ENCODE measurements at regions not wholly inside any gene's neighbourhood (a gene's known extent, or its start where the extent isn't known, plus 50 kb on each side); places are given as distances from the start of the nearest gene placed in this dataset.
"Not testable (repeated sequence)": the region's sequence is repeated elsewhere in the genome, so short reads cannot be mapped to it uniquely, and the experiment has no call there.

GRCh38 chr3:78313332-78313731 is 1273.4 kb downstream of the ROBO2 start:
- no peak for DNase-seq

- DNase-seq = no peak
These were observed 1274.4 kb downstream of the ROBO2 start for GRCh38 chr3:78314327-78314726.

DNA sequence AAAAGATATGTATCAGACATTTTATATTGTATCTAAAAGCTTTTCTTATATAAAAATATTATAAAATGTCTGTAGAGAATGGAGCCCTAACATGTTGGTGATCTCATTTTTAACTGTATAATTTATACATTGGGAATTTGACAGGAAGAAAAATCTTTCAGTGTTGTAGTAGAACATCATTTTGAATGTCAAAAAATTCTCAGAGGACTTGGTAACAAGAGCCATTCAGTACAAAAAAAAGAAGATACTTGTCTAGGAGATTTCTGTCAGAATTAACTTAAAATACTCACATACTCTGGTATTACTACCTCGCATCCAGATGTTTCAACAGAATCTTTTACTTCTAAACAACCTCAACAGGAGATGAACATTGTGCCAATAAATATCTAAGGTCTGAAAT is 1277.9 kb downstream of the ROBO2 start:
- no peak for DNase-seq

DNA sequence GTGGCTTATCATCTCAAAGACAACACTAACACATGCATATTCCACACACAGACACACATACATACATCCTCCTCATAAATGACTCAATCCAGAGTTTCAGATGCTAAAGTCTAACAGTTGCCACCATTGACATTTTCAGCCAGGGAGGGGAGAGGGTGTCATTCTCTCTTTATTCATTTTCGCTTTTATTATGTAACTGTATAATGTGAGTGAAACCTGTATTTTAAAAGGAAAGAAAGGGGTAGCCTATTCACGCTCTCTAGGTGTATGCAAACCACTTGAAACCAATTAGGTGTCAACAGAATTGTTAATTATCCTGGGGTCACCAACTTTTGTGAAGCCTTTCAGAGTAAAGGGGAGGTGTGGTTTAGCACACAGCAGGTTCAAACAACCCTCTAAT is 1282.9 kb downstream of the ROBO2 start:
- no peak for DNase-seq

GRCh38 chr3:78337801-78338211 is 1297.9 kb downstream of the ROBO2 start:
- no peak for DNase-seq

GRCh38 chr3:78338405-78338804 is 1298.5 kb downstream of the ROBO2 start:
- DNase-seq = no peak

GRCh38 chr3:78343221-78343620 is 1303.3 kb downstream of the ROBO2 start:
- DNase-seq = no peak

DNA sequence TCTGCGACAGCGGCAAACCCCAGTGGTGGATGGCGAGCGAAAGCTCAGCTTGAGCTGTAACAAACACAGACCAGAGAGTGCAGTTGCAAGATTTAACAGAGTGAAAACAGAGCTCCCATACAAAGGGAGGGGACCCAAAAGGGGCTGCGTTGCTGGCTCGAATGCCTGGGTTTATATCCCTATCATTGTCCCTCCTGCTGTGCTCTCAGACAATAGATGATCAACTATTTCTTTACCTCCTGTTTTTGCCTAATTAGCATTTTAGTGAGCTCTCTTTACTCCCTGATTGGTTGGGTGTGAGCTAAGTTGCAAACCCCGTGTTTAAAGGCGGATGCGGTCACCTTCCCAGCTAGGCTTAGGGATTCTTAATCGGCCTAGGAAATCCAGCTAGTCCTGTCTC is 1304.4 kb downstream of the ROBO2 start:
- DNase-seq = not testable (repeated sequence)

- DNase-seq = no peak
These were observed 1305.0 kb downstream of the ROBO2 start for GRCh38 chr3:78344918-78345317.

GRCh38 chr3:78347176-78347575 is 1307.3 kb downstream of the ROBO2 start:
- no peak for DNase-seq

GRCh38 chr3:78348664-78349063 is 1308.8 kb downstream of the ROBO2 start:
- no peak for DNase-seq

GRCh38 chr3:78349571-78349970 is 1309.7 kb downstream of the ROBO2 start:
- DNase-seq = no peak

DNA sequence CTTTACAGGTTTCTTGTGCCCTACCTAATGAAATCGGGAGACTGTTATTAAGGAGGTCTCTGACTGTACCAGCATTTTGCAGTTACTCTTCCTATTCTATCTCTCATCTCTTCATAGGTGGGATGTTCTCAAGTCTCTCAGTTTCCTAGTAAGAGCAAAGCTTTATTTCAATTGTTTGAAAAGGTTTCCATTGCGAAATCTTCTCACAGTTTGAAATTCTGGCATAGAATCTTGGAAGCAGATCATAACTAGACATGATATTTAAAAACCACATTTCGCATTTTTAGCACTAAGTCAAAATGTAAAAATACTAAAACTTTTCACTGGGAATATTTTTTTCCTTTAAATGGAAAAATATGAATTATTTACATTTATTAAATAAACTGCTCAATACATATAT is 1311.4 kb downstream of the ROBO2 start:
- DNase-seq = no peak

GRCh38 chr3:78353231-78353630 is 1313.3 kb downstream of the ROBO2 start:
- DNase-seq = no peak

DNA sequence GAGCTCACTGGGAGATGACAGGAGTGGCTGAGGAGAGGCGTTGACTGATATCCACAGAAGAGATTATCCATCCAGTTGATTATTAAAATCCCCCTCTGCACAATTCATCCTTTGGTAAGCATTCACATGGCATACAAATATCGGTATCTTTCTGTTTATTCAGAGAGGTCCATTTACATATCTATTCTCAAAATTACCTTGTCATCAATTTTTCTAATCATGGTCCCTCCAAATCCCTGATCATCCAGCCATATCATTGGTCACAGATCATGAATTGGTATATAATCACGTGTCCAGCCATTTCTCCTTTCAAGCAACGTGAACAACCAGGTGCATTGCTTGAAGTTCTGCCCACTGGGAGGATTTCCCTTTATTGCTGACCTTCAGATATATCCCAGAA is 1321.0 kb downstream of the ROBO2 start:
- no peak for DNase-seq

DNA sequence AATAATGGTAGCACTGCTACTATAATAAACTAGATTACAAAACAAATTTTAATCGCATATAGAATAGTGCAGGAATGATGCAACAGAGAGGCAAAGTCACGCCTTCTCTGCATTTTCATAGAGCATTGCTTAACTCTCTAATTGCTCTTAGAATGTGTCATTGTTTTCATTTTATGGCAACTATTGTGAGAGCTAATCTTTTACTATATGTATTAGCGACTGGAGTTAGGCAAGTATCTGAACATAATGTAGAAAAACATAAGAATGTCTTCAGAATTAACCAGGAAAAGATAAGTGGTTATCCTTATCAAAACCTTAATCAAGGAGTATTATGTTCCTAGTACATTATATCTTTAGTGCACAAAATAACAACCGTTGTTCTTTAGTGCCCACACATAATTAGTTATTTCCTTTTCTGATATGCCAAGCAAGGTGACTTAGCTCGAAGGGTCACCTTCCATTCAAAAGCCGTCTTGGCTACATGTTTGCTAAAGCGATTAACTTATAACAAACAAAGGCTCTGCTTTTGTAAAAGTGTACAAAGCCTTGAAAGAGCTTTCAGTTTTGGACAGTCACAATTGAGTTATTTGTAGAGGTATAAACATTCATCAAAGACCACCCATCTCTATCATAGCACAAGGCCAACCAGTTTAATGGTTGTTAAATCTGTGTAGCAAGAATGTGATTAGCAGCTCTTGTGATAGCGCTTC is 1328.9 kb downstream of the ROBO2 start:
- DNase-seq = no peak

DNA sequence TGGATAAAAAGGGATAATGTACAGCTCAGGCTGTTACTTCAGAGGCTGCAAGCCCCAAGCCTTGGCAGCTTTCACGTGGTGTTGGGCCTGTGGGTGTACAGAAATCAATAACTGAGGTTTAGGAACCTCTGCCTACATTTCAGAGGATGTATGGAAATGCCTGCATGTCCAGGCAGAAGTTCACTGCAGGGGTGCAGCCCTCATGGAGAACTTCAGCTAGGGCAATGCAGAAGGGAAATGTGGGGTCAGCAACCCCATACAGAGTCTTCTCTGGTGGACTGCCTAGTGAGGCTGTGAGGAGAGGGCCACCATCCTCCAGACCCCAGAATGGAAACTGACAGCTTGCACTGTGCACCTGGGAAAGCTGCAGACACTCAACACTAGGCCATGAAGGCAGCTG is 1350.3 kb downstream of the ROBO2 start:
- no peak for DNase-seq

GRCh38 chr3:78398401-78398800 is 1358.5 kb downstream of the ROBO2 start:
- no peak for DNase-seq

GRCh38 chr3:78402720-78403119 is 1362.8 kb downstream of the ROBO2 start:
- no peak for DNase-seq

DNA sequence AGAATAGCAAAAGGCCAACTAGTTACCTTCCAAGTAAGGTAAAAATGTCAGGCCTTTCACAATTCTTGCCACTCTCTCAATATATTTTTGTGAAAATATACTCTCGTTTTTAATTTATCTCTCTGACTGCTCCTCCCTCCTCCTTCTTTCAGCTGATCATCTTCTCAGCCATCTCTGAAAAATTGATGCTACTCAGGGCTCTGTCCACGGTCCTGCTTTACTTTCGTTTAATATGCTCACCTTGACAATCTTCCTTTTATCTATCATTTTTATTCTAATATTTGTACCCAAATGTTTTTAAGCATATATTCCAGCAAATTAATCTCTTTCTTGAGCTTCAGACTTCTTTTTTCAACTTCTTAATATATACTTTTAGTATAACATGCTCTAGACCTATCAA is 1362.1 kb downstream of the ROBO1 start:
- no peak for DNase-seq

- DNase-seq = no peak
These were observed 1361.4 kb downstream of the ROBO1 start for GRCh38 chr3:78406396-78406795.

- no peak for DNase-seq
These were observed 1357.7 kb downstream of the ROBO1 start for GRCh38 chr3:78410077-78410476.

DNA sequence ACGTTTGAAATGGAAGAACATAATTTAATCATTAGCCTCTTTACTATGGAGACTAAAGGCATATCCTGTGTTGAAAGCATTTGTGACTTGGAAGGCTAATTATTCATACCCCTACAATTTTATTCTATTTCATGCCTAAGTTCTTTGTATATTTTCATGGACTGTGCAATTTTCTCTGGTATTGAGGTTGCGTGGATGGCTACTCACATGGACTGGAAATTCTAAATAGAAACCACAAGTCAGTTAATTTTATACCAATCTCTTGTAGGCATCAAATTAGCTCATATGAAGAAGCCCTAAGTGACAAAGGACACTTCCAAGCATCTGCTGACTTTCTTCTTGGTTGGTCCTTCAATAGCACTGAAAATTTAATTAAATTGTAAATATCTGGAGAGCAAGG is 1353.5 kb downstream of the ROBO1 start:
- no peak for DNase-seq

DNA sequence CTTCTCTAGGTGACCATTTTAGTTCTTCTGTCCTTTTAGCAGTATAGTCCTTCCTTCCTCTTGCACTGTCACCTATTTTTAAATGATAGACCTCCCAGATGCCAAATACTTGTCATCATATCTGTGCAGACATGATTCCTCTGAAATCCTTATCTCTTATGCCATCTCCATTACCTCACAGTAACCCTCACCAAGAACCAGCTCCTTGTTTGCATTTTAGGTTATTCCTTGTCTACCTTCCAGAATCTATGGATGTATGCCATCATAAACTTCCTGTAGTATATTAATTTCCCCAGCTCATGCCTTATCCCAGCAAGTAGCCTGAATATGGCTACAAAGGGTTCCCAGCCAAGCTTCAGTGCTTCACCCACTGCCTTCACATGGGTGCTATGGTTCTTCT is 1347.2 kb downstream of the ROBO1 start:
- DNase-seq = no peak

All from muscle of arm (tissue), 1 donor.